D721Med (cell line): ENCODE measurements at regions not wholly inside any gene's neighbourhood (a gene's known extent, or its start where the extent isn't known, plus 50 kb on each side); places are given as distances from the start of the nearest gene placed in this dataset.
A peak's percentile ranks its signal among the peaks of the same experiment; 100 is the strongest.

Experiments
- DNase-seq: peaks from one replicate; pipeline ENCODE4 v3.0.0; 2011; ENCODE audit warnings: low spot score; ENCODE audit not compliant: insufficient read length
- FAIRE-seq: peaks from 2 replicates; lab custom pipeline; 2011; peaks lifted over from hg19 to GRCh38; lab: Jason Lieb, UNC
- CTCF ChIP-seq: IDR thresholded peaks from 2 replicates; pipeline ENCODE4 v1.5.1; 2012; ENCODE audit warnings: mild to moderate bottlenecking, control low read depth; ENCODE audit not compliant: insufficient read depth; ENCODE audit errors: missing control alignments

- FAIRE-seq, result no peak
- TF ChIP-seq CTCF, result no peak
- DNase-seq, result no peak
Measured at GRCh38 chr6:80622641-80623040, 516.2 kb downstream of the BCKDHB start.

DNA sequence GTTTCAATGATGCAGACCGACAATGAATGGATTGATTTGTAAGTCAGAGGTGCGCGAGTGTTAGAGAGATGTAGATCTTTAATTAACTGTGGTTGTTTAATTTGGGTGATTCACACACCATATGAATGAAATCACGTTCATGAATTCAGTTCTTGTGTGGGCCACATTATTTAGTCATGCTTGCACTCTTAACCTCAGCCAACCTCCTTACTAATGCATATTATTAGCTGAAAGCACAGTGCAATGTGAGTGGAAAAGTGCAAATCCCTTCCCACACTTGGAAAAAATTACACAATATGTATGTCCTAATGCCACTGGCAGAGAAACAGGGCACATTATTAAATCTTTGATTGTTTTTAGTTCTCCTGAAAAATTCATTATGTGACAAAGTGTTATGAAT is 512.5 kb downstream of the BCKDHB start:
- TF ChIP-seq CTCF, result no peak
- DNase-seq (no peak), FAIRE-seq (no peak)

DNA sequence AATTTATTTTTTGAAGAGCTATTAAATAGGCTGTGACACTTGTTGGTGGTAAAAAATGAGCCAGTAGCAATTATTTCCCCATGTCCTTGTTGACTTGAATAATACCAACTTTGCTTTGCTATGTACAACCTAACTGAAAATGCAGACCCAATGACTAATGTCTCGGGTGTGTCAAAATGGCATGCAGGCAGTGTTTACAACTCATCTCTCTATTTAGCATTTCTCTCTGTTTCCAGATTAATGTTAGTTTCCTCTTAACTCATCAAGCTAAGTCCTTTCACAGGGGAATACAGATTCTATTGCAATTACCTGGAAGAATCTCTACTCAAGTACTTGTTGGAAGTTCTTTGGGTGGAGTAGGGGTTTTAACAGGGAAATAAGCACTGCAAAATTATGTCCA is 504.4 kb downstream of the BCKDHB start:
- no peak for FAIRE-seq
- no peak for DNase-seq
- TF ChIP-seq CTCF, result no peak

DNA sequence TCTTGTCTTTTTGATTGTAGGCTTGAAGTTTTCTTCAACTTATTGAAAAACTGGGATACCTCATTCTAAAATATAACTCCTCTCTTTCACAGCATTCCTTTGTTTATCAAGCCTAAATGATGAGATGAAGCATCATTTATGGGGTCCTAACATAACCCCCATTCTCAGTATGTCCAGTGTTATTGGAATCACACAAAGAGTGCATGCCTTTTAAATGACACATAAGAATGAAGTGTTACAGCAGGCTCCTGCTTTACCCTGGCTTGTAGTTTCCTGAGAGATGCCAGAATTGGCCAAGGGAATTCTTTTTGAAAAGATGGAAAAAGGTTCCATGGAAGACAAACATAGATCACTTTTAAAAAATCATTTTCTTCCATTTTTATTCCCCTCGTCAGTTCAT is 502.4 kb downstream of the BCKDHB start:
- FAIRE-seq (no peak), DNase-seq (no peak)

GRCh38 chr6:80607811-80608391 is 501.4 kb downstream of the BCKDHB start:
- TF ChIP-seq CTCF, result no peak
- FAIRE-seq (no peak), DNase-seq (no peak)

More for the DNA sequence above, 502.4 kb downstream of the BCKDHB start:
- no peak for TF ChIP-seq CTCF

GRCh38 chr6:80605165-80605989 is 498.9 kb downstream of the BCKDHB start:
- TF ChIP-seq CTCF, result peak; percentile 53
- no peak for DNase-seq
- no peak for FAIRE-seq

GRCh38 chr6:80603679-80604078 is 497.2 kb downstream of the BCKDHB start:
- DNase-seq (no peak), FAIRE-seq (peak; percentile 11)
- no peak for TF ChIP-seq CTCF
